ENCODE measurements at regions not wholly inside any gene's neighbourhood (a gene's known extent, or its start where the extent isn't known, plus 50 kb on each side); places are given as distances from the start of the nearest gene placed in this dataset.

GRCh38 chr13:73842184-73842583, 292.0 kb downstream of the KLF12 start:
- TF ChIP-seq CTCF (IDR thresholded peaks at IDR 0.05; ENCODE audit: poor library complexity, severe bottlenecking): no peak
- TF ChIP-seq RAD21 (conservative IDR thresholded peaks at IDR 0.05): no peak
- no peak for TF ChIP-seq TAF1 (IDR thresholded peaks at IDR 0.05; ENCODE audit: low read depth)
- TF ChIP-seq EZH2 (IDR thresholded peaks at IDR 0.05; ENCODE audit: borderline replicate concordance, insufficient read depth, low read length, poor library complexity, severe bottlenecking): no peak
- TF ChIP-seq EP300 (conservative IDR thresholded peaks at IDR 0.05; ENCODE audit: poor library complexity, severe bottlenecking): no peak
- TF ChIP-seq POLR2AphosphoS5 (IDR thresholded peaks at IDR 0.05): no peak

Measured in neural cell (in vitro differentiated cells).